ENCODE measurements at regions not wholly inside any gene's neighbourhood (a gene's known extent, or its start where the extent isn't known, plus 50 kb on each side); places are given as distances from the start of the nearest gene placed in this dataset.

GRCh38 chr5:153358315-153358976 lies 132.0 kb upstream of the GRIA1 start:
- peaks cover 12% of the 10 kb centered on the region for H3K27me3 ChIP-seq (ENCODE audit: low read depth)
- DNase-seq: no peak
- no peak for TF ChIP-seq CTCF (IDR thresholded peaks at IDR 0.05; ENCODE audit: borderline replicate concordance)
- no peaks in the 10 kb centered on the region for H3K36me3 ChIP-seq
- H3K9me3 ChIP-seq (replicated peaks): no peaks in the 10 kb centered on the region
- H3K27ac ChIP-seq (replicated peaks): no peak overlapping the region
- H3K4me3 ChIP-seq: no peak overlapping the region
- no peaks in the 10 kb centered on the region for H3K4me1 ChIP-seq
- intact Hi-C loops (cut with micrococcal nuclease): no loop called here

- Histone ChIP-seq H3K9me3 (replicated peaks) (no peaks in the 10 kb centered on the region), H3K27ac (replicated peaks) (no peak overlapping the region), H3K27me3 (ENCODE audit: low read depth) (peaks cover 4% of the 10 kb centered on the region), H3K4me1 (no peaks in the 10 kb centered on the region), H3K4me3 (no peak overlapping the region), H3K36me3 (no peaks in the 10 kb centered on the region)
- DNase-seq: no peak
- intact Hi-C loops (cut with micrococcal nuclease): no loop called here
- TF ChIP-seq CTCF (IDR thresholded peaks at IDR 0.05; ENCODE audit: borderline replicate concordance): no peak
These were observed 129.6 kb upstream of the GRIA1 start for GRCh38 chr5:153360860-153361259.

- H3K9me3 ChIP-seq (replicated peaks): no peaks in the 10 kb centered on the region
- no peaks in the 10 kb centered on the region for H3K36me3 ChIP-seq
- intact Hi-C loops (cut with micrococcal nuclease): no loop called here
- peaks cover 4% of the 10 kb centered on the region for H3K27me3 ChIP-seq (ENCODE audit: low read depth)
- no peaks in the 10 kb centered on the region for H3K4me1 ChIP-seq
- no peak overlapping the region for H3K27ac ChIP-seq (replicated peaks)
- TF ChIP-seq CTCF (IDR thresholded peaks at IDR 0.05; ENCODE audit: borderline replicate concordance): no peak
- DNase-seq: no peak
- H3K4me3 ChIP-seq: no peak overlapping the region
These were observed 128.6 kb upstream of the GRIA1 start for GRCh38 chr5:153361735-153362409.

GRCh38 chr5:153365547-153365946 lies 124.9 kb upstream of the GRIA1 start:
- H3K36me3 ChIP-seq: no peaks in the 10 kb centered on the region

GRCh38 chr5:153367466-153367865 lies 123.0 kb upstream of the GRIA1 start:
- DNase-seq: no peak
- intact Hi-C loops (cut with micrococcal nuclease): no loop called here
- Histone ChIP-seq H3K27ac (replicated peaks) (no peak overlapping the region), H3K27me3 (ENCODE audit: low read depth) (peaks cover 8% of the 10 kb centered on the region), H3K36me3 (no peaks in the 10 kb centered on the region), H3K9me3 (replicated peaks) (no peaks in the 10 kb centered on the region), H3K4me3 (no peak overlapping the region), H3K4me1 (no peaks in the 10 kb centered on the region)
- no peak for TF ChIP-seq CTCF (IDR thresholded peaks at IDR 0.05; ENCODE audit: borderline replicate concordance)

More at GRCh38 chr5:153365547-153365946, 124.9 kb upstream of the GRIA1 start:
- Histone ChIP-seq H3K4me1 (no peaks in the 10 kb centered on the region), H3K27ac (replicated peaks) (no peak overlapping the region), H3K9me3 (replicated peaks) (no peaks in the 10 kb centered on the region), H3K27me3 (ENCODE audit: low read depth) (peaks cover 8% of the 10 kb centered on the region), H3K4me3 (no peak overlapping the region)
- no peak for TF ChIP-seq CTCF (IDR thresholded peaks at IDR 0.05; ENCODE audit: borderline replicate concordance)
- DNase-seq: no peak
- intact Hi-C loops (cut with micrococcal nuclease): no loop called here

Data from left ventricle myocardium inferior (tissue), 1 donor.